GM12873 (cell line): ENCODE measurements at regions not wholly inside any gene's neighbourhood (a gene's known extent, or its start where the extent isn't known, plus 50 kb on each side); places are given as distances from the start of the nearest gene placed in this dataset.

ENCODE experiments used
- TF ChIP-seq, protein P1 (sequence below): IDR thresholded peaks from 2 replicates; pipeline ENCODE4 v1.5.1; 2012; ENCODE audit warnings: low read depth, mild to moderate bottlenecking, moderate library complexity, low read length, control low read depth; ENCODE audit not compliant: insufficient read depth; ENCODE audit errors: missing control alignments

DNA sequence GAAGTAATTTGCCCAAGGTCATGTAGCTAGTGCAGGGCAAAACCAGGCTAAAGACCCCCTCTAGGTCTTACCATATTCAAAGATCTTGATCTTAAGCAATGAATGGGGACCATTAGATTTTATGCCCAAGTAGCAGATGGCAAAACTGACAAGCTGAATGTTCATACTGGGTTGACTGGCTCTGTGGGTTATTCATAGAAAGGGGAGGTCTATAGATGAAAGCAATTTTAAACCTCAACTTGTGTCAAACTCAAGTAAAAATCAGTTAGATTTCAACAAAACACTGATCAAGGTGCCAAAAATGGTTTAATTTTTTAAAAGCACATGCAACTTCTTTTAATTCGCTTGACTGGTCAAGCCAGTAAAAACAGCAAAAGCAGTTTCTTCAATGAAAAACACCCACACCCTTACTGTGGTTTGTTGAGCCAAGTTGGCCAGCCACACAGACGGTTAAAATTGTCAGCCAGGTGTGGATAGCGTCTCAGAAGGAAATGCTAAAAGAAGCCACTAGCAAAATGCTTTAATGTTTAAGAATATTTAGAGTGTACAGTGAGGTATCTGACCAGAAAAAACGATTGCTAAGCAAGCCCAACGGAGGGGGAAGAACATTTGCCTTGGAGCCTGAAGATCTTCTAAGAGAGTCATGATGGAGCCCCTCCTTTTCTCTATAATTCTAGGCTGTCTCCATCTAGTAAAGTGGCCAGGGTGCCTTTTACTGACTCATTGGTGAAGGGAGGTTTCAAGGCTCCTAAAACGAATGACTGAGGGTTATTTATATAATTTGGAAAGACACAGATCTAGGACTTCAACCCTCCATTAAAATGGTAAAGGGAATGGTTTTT, 539.6 kb upstream of the CLINT1 start:
- TF ChIP-seq, protein P1, sequence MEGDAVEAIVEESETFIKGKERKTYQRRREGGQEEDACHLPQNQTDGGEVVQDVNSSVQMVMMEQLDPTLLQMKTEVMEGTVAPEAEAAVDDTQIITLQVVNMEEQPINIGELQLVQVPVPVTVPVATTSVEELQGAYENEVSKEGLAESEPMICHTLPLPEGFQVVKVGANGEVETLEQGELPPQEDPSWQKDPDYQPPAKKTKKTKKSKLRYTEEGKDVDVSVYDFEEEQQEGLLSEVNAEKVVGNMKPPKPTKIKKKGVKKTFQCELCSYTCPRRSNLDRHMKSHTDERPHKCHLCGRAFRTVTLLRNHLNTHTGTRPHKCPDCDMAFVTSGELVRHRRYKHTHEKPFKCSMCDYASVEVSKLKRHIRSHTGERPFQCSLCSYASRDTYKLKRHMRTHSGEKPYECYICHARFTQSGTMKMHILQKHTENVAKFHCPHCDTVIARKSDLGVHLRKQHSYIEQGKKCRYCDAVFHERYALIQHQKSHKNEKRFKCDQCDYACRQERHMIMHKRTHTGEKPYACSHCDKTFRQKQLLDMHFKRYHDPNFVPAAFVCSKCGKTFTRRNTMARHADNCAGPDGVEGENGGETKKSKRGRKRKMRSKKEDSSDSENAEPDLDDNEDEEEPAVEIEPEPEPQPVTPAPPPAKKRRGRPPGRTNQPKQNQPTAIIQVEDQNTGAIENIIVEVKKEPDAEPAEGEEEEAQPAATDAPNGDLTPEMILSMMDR: no peak

- TF ChIP-seq, protein P1: no peak
Observed at GRCh38 chr5:158397278-158397677, 538.3 kb upstream of the CLINT1 start.

GRCh38 chr5:158394102-158394501, 535.2 kb upstream of the CLINT1 start:
- TF ChIP-seq, protein P1: no peak

GRCh38 chr5:158393457-158393856, 534.5 kb upstream of the CLINT1 start:
- TF ChIP-seq, protein P1: no peak

GRCh38 chr5:158392753-158393152, 533.8 kb upstream of the CLINT1 start:
- TF ChIP-seq, protein P1: no peak

DNA sequence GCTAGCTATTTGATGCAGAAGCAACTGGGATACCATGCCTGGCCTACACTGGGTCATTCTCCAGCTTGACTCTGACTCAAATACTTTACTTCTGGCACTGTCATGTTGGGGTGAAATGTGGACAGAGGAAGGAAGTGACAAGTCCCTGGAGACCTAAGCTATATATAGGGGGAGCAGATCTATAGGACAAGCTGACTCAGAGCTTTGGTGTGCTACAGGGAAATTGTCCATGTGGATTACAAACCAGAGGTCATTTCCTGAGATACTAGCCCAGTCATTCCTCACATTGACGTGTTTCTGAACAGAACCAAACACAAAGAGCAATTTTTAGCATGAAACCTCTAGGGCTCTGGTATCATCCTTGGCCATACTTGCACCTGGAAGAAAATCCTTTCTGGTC, 531.6 kb upstream of the CLINT1 start:
- TF ChIP-seq, protein P1: no peak

- TF ChIP-seq, protein P1: no peak
Observed at GRCh38 chr5:158389786-158390185, 530.8 kb upstream of the CLINT1 start.
